Skeletal muscle tissue (tissue), 3 donors: ENCODE measurements at regions not wholly inside any gene's neighbourhood (a gene's known extent, or its start where the extent isn't known, plus 50 kb on each side); places are given as distances from the start of the nearest gene placed in this dataset.
A peak's percentile ranks its signal among the peaks of the same experiment; 100 is the strongest.
"Not testable (repeated sequence)": the region's sequence is repeated elsewhere in the genome, so short reads cannot be mapped to it uniquely, and the experiment has no call there.

ENCODE experiments used
- H3K27ac ChIP-seq: one replicate; pipeline ENCODE4 v1.7.0; 2013; ENCODE audit warnings: mild to moderate bottlenecking, low read depth, low read length, inconsistent platforms
- H3K27me3 ChIP-seq, 3 donors: one replicate each; pipeline ENCODE4 v1.7.0; 2013; ENCODE audit warnings: low read length in 3 of 3; ENCODE audit not compliant: control insufficient read depth in 3 of 3, insufficient read depth in 3 of 3
- H3K36me3 ChIP-seq, 3 donors: one replicate each; pipeline ENCODE4 v1.7.0; 2013; ENCODE audit warnings: low read length in 3 of 3; ENCODE audit not compliant: control insufficient read depth in 3 of 3, insufficient read depth in 3 of 3
- H3K4me1 ChIP-seq, 3 donors: one replicate each; pipeline ENCODE4 v1.7.0; 2013; ENCODE audit warnings: low read length in 3 of 3, mild to moderate bottlenecking in 3 of 3; ENCODE audit not compliant: control insufficient read depth in 3 of 3, insufficient read depth in 3 of 3
- H3K4me3 ChIP-seq, 3 donors: one replicate each; pipeline ENCODE4 v1.7.0; 2013; ENCODE audit warnings: low read length in 3 of 3
- H3K9ac ChIP-seq, 3 donors: one replicate each; pipeline ENCODE4 v1.7.0; 2013; ENCODE audit warnings: low read length in 3 of 3, mild to moderate bottlenecking in 3 of 3, moderate library complexity in 2 of 3, low read depth in 1 of 3
- H3K9me3 ChIP-seq, 3 donors: one replicate each; pipeline ENCODE4 v1.7.0; 2013; ENCODE audit warnings: low read length in 3 of 3; ENCODE audit not compliant: control insufficient read depth in 3 of 3
- donor health status: Osteomylitis.

DNA sequence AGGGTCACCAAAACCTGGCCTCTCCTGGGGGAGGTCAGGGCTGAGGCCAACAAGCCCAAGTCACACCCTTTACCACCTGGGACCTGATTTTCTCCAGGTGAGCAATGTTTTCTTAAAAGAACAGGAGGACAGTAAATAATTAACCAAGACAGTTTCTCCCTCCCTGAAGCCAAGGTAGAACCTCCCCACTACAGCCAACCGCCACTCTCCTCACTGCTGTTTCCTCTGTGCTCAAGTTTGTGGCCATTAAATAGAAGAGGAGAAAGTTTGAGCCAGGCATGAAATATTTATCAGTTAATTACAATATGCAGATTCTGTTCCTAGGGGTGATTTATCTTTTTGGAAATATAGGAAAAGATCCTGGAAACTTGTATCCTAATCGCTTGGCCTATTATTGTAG, 150.6 kb upstream of the ANKRD20A1 start:
- not testable (repeated sequence) for H3K4me1 ChIP-seq, H3K27ac ChIP-seq, H3K36me3 ChIP-seq

DNA sequence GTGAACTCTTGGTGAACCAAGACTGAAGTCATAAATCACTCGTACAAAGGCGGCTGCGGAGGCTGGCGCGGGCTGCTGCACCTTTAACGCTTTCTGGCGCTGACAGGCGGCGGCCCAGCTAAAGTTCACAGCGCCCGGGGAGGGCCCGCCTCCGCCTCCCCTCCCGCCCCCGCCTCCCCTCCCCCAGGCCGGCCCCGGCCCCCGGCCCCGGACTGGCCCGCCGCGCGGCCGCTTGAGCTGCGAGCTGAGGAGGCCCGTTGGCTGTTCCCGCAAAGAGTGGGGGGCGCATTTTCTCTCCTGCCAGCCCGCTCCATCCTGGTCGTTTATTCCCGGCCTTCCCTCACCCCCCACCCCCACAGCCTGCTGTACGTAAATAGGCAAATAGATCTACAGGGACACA, 147.3 kb upstream of the ANKRD20A1 start:
- not testable (repeated sequence) for H3K27ac ChIP-seq

More for the DNA sequence above, 150.6 kb upstream of the ANKRD20A1 start:
- H3K9ac ChIP-seq, H3K9me3 ChIP-seq, H3K4me3 ChIP-seq, H3K27me3 ChIP-seq: not testable (repeated sequence)

DNA sequence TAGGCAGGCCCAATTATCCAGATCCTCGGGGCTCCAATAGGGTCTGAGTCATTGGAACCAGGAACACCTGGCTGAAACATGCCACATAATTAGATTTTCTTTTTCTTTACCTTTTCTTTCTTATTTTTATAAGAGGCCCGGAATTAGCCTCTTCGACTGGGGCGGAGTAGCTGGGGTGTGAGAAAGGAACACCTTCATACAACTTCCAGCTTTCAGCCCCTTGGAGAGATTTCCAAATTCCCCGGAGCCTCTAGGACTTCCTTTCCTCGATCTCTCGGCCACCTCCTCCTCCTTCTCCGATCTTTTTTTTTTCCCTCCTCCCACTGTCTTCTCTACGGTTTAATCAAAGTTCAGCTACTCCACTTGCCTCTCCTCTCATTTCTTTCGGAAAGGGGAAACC, 146.8 kb upstream of the ANKRD20A1 start:
- H3K27ac ChIP-seq, H3K9ac ChIP-seq, H3K9me3 ChIP-seq, H3K27me3 ChIP-seq, H3K4me1 ChIP-seq, H3K4me3 ChIP-seq, H3K36me3 ChIP-seq: not testable (repeated sequence)

More for the DNA sequence above, 147.3 kb upstream of the ANKRD20A1 start:
- not testable (repeated sequence) for H3K4me1 ChIP-seq, H3K36me3 ChIP-seq, H3K4me3 ChIP-seq, H3K9ac ChIP-seq, H3K9me3 ChIP-seq, H3K27me3 ChIP-seq

- H3K4me1 ChIP-seq, H3K27ac ChIP-seq, H3K9me3 ChIP-seq, H3K4me3 ChIP-seq, H3K36me3 ChIP-seq, H3K27me3 ChIP-seq, H3K9ac ChIP-seq: not testable (repeated sequence)
These were observed 145.8 kb upstream of the ANKRD20A1 start for GRCh38 chr9:67712956-67713355.

GRCh38 chr9:67717830-67718388, 140.8 kb upstream of the ANKRD20A1 start:
- not testable (repeated sequence) for H3K4me3 ChIP-seq, H3K4me1 ChIP-seq, H3K27me3 ChIP-seq, H3K9ac ChIP-seq, H3K9me3 ChIP-seq, H3K36me3 ChIP-seq, H3K27ac ChIP-seq

DNA sequence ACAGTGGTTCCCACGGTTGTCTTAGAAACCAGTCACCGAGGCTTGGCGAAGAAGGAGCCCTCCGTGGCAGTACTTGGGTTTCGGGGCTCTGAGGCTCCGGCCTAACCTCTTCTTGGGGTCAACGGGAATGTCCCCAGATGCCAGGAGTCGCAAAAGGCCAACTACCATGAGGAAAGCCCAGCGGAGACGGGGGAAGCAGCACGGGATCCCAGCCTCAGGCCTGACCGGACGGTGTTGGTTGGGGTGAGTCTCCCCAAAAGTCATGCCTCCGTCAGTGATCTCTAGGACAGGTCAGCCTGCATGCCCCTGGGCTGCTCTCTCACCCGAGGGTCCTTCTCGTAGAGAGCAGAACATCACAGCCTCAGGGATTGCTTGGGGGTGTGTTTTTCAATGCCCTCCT, 138.2 kb upstream of the ANKRD20A1 start:
- not testable (repeated sequence) for H3K4me1 ChIP-seq, H3K9me3 ChIP-seq, H3K36me3 ChIP-seq, H3K4me3 ChIP-seq, H3K27ac ChIP-seq, H3K9ac ChIP-seq, H3K27me3 ChIP-seq

- not testable (repeated sequence) for H3K36me3 ChIP-seq, H3K27me3 ChIP-seq, H3K9me3 ChIP-seq, H3K4me3 ChIP-seq, H3K4me1 ChIP-seq, H3K9ac ChIP-seq, H3K27ac ChIP-seq
These were observed 136.2 kb upstream of the ANKRD20A1 start for GRCh38 chr9:67722460-67723090.

GRCh38 chr9:67723185-67723584, 135.5 kb upstream of the ANKRD20A1 start:
- H3K9me3 ChIP-seq, H3K27me3 ChIP-seq, H3K4me1 ChIP-seq, H3K27ac ChIP-seq, H3K36me3 ChIP-seq, H3K9ac ChIP-seq: not testable (repeated sequence)
- H3K4me3 ChIP-seq = peak overlapping the region in 1 of 3 donors; percentile 52

DNA sequence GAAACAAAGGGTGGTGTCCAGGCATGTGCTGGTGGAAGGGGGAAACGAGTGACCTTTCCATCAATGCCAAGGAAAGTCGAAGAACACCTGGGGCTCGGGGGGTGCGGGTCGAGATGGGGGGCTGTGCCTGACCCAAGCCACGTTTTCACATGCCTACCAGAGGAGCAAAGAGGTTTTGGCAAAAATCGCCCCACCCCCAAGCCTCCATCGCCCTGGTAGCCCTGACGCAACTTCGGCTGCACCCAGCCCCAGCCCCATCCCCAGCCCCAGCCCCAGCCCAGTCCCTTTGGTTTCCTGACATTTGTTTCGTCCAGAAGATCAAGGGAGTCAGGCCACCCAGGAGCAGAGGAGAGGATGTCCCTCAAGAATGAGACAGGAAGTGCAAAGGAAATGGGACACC, 133.8 kb upstream of the ANKRD20A1 start:
- H3K9me3 ChIP-seq, H3K9ac ChIP-seq, H3K4me3 ChIP-seq, H3K4me1 ChIP-seq, H3K27me3 ChIP-seq, H3K36me3 ChIP-seq, H3K27ac ChIP-seq: not testable (repeated sequence)

DNA sequence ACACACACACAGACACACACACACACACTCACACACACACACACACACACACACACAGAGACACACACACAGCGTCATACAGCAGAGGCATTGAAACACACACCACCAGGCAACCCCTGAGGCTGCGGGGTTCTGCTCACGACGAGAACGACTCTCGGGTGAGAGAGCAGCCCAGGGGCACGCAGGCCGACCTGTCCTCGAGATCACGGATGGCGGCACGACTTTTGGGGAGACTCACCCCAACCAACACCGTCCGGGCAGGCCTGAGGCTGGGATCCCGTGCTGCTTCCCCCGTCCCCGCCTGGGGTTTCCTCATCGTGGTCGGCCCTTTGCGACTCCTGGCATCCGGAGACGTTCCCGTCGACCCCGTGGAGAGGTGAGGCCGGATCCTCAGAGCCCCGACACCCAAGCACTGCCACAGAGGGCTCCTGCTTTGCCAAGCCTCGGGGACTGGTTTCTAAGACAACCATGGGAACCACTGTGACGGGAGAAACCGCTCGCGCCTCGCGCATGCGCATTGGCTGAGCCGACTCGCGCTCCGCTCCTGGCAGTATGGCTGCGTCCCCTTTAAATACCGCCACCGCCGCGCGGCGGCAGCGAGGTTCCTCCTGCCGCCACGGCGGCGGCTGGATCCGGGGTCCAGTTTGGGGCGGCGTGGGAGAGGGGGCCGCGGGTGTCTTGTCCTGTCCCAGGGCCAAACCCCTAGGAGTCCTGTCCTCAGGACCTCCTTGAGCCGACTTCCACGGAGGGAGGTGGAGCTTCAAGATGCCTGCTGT, 132.3 kb upstream of the ANKRD20A1 start:
- H3K27me3 ChIP-seq, H3K4me1 ChIP-seq, H3K9me3 ChIP-seq, H3K4me3 ChIP-seq, H3K9ac ChIP-seq, H3K36me3 ChIP-seq, H3K27ac ChIP-seq: not testable (repeated sequence)
